ENCODE measurements at regions not wholly inside any gene's neighbourhood (a gene's known extent, or its start where the extent isn't known, plus 50 kb on each side); places are given as distances from the start of the nearest gene placed in this dataset.

GRCh38 chr6:140032189-140032588, 657.7 kb upstream of the CITED2 start:
- H3K36me3 ChIP-seq (replicated peaks in 1 of 2): no peaks in the 10 kb centered on the region
- no peaks in the 10 kb centered on the region for H3K4me1 ChIP-seq (replicated peaks in 1 of 2)
- no peak for DNase-seq
- whole genome bisulfite sequencing, 4 donors: 90 to 95% (median 94%) methylated on average over 2 of the region's 2 CpGs
- H3K4me3 ChIP-seq: no peak overlapping the region
- no peaks in the 10 kb centered on the region for H3K9me3 ChIP-seq (replicated peaks in 1 of 3)
- no peak overlapping the region for H3K27ac ChIP-seq
- intact Hi-C loops (cut with DNase I): no loop called here
- TF ChIP-seq, protein P1, sequence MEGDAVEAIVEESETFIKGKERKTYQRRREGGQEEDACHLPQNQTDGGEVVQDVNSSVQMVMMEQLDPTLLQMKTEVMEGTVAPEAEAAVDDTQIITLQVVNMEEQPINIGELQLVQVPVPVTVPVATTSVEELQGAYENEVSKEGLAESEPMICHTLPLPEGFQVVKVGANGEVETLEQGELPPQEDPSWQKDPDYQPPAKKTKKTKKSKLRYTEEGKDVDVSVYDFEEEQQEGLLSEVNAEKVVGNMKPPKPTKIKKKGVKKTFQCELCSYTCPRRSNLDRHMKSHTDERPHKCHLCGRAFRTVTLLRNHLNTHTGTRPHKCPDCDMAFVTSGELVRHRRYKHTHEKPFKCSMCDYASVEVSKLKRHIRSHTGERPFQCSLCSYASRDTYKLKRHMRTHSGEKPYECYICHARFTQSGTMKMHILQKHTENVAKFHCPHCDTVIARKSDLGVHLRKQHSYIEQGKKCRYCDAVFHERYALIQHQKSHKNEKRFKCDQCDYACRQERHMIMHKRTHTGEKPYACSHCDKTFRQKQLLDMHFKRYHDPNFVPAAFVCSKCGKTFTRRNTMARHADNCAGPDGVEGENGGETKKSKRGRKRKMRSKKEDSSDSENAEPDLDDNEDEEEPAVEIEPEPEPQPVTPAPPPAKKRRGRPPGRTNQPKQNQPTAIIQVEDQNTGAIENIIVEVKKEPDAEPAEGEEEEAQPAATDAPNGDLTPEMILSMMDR (IDR thresholded peaks at IDR 0.05): no peak
- TF ChIP-seq POLR2A (IDR thresholded peaks at IDR 0.05): no peak
- H3K27me3 ChIP-seq: no peaks in the 10 kb centered on the region

DNA sequence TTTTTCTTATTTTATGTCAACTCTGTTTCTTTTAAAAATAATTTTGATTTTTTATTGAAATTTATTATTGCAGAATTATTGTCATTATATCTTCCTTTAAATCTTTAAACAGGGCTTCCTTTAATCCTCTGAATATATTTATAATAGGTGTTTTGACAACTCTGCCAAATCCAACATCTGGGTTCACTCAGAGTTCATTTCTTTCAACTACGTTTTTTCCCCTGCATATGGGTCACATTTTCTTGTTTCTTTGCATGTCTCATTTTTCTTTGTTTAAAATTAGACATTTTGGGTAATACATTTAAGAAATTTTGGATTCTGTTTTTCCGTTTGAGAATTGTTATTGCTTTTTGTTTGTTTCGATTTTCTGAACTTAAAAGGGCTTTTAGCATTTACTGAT, 655.1 kb upstream of the CITED2 start:
- Histone ChIP-seq H3K9me3 (replicated peaks in 1 of 3) (no peaks in the 10 kb centered on the region), H3K4me3 (no peak overlapping the region), H3K36me3 (replicated peaks in 1 of 2) (no peaks in the 10 kb centered on the region), H3K27ac (no peak overlapping the region), H3K27me3 (no peaks in the 10 kb centered on the region), H3K4me1 (replicated peaks in 1 of 2) (no peaks in the 10 kb centered on the region)
- no peak for TF ChIP-seq POLR2A (IDR thresholded peaks at IDR 0.05)
- intact Hi-C loops (cut with DNase I): no loop called here
- WGBS, 4 donors: 85 to 90% (median 86%) methylated on average over 3 of the region's 3 CpGs
- no peak for DNase-seq

GRCh38 chr6:140027219-140027618, 652.8 kb upstream of the CITED2 start:
- Histone ChIP-seq H3K27me3 (no peaks in the 10 kb centered on the region), H3K4me3 (no peak overlapping the region), H3K4me1 (replicated peaks in 1 of 2) (no peaks in the 10 kb centered on the region), H3K36me3 (replicated peaks in 1 of 2) (no peaks in the 10 kb centered on the region), H3K9me3 (replicated peaks in 1 of 3) (no peaks in the 10 kb centered on the region), H3K27ac (no peak overlapping the region)
- intact Hi-C loops (cut with DNase I): no loop called here
- WGBS, 4 donors: 54 to 98% (median 93%) methylated on average over 2 of the region's 2 CpGs
- DNase-seq: no peak
- TF ChIP-seq, protein P1 (IDR thresholded peaks at IDR 0.05): no peak
- no peak for TF ChIP-seq POLR2A (IDR thresholded peaks at IDR 0.05)

GRCh38 chr6:140026546-140026945, 652.1 kb upstream of the CITED2 start:
- no peak for TF ChIP-seq POLR2A (IDR thresholded peaks at IDR 0.05)
- no peak for DNase-seq
- H3K4me3 ChIP-seq: no peak overlapping the region
- no peak overlapping the region for H3K27ac ChIP-seq
- intact Hi-C loops (cut with DNase I): no loop called here
- H3K27me3 ChIP-seq: no peaks in the 10 kb centered on the region
- H3K9me3 ChIP-seq (replicated peaks in 1 of 3): no peaks in the 10 kb centered on the region
- no peaks in the 10 kb centered on the region for H3K36me3 ChIP-seq (replicated peaks in 1 of 2)
- no peaks in the 10 kb centered on the region for H3K4me1 ChIP-seq (replicated peaks in 1 of 2)

DNA sequence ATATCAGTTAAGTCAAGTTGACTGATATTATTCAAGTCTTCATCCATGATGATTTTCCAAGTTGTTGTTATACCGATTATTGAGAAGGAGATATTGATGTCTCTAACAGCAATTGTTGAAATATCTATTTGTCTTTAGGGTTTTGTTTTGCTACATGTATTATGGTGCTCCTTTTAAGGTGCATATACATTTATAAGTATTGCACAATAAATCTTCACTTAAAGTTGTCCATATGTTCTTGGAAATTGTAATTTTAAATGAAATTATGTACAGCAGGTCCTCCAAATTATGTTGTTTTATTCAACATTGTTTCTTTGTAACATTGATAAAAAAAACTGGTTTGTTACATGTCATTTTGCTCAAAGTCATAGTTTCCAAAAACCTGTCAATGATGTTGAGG, 650.7 kb upstream of the CITED2 start:
- intact Hi-C loops (cut with DNase I): no loop called here
- DNase-seq: no peak
- no peaks in the 10 kb centered on the region for H3K27me3 ChIP-seq
- WGBS, 4 donors: 98 to 100% (median 99%) methylated on average over 1 of the region's 1 CpG
- H3K4me3 ChIP-seq: no peak overlapping the region
- H3K36me3 ChIP-seq (replicated peaks in 1 of 2): no peaks in the 10 kb centered on the region
- no peak overlapping the region for H3K27ac ChIP-seq
- peaks cover 0 to 6% (median 0%) of the 10 kb centered on the region in 3 donors for H3K9me3 ChIP-seq (replicated peaks in 1 of 3)
- H3K4me1 ChIP-seq (replicated peaks in 1 of 2): no peaks in the 10 kb centered on the region
- no peak for TF ChIP-seq POLR2A (IDR thresholded peaks at IDR 0.05)
- TF ChIP-seq, protein P1 (IDR thresholded peaks at IDR 0.05): no peak
